ENCODE measurements at regions not wholly inside any gene's neighbourhood (a gene's known extent, or its start where the extent isn't known, plus 50 kb on each side); places are given as distances from the start of the nearest gene placed in this dataset.

DNA sequence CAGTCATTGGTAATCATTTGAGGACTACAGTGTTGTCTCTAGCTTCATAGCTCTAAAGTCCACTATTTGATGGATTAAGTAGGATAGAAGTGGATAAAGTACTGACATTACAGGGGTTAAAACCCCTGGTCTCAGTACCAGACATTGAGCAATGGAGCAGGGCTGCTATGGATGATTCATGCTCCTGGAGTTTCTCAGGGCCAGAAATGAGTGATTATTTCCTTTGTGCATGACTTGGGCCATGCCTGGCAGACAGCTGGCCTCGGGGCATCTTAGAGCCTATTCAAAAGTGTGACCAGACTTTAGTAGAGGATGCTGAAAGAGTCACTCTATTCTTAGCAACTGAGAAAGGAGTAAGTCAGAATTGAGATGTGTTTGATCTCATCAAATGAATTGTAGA lies 350.7 kb upstream of the TLE4 start:
- intact Hi-C loops (cut with micrococcal nuclease; ENCODE audit: unreplicated experiment): no loop called here
- no peaks in the 10 kb centered on the region for H3K4me1 Mint-ChIP-seq (ENCODE audit: low read depth, unreplicated experiment)
- H3K36me3 Mint-ChIP-seq (ENCODE audit: insufficient read depth, unreplicated experiment): no peaks in the 10 kb centered on the region
- H3K9me3 Mint-ChIP-seq (ENCODE audit: low read depth, unreplicated experiment): peaks cover 2% of the 10 kb centered on the region
- TF ChIP-seq, protein P1, sequence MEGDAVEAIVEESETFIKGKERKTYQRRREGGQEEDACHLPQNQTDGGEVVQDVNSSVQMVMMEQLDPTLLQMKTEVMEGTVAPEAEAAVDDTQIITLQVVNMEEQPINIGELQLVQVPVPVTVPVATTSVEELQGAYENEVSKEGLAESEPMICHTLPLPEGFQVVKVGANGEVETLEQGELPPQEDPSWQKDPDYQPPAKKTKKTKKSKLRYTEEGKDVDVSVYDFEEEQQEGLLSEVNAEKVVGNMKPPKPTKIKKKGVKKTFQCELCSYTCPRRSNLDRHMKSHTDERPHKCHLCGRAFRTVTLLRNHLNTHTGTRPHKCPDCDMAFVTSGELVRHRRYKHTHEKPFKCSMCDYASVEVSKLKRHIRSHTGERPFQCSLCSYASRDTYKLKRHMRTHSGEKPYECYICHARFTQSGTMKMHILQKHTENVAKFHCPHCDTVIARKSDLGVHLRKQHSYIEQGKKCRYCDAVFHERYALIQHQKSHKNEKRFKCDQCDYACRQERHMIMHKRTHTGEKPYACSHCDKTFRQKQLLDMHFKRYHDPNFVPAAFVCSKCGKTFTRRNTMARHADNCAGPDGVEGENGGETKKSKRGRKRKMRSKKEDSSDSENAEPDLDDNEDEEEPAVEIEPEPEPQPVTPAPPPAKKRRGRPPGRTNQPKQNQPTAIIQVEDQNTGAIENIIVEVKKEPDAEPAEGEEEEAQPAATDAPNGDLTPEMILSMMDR (IDR thresholded peaks at IDR 0.05; ENCODE audit: unreplicated experiment): no peak
- no peak overlapping the region for H3K4me3 Mint-ChIP-seq (ENCODE audit: low read depth, unreplicated experiment)
- H3K27ac Mint-ChIP-seq (ENCODE audit: unreplicated experiment): no peak overlapping the region
- CTCF ChIA-PET: interaction anchor here (0.6 kb wide), 1 partner anchor 530 kb away, joined by 3 read pairs; no protein-coding TSS in a partner anchor
- no TSS peak for BruUV-seq (replicated peaks)
- no peaks in the 10 kb centered on the region for H3K27me3 Mint-ChIP-seq (ENCODE audit: unreplicated experiment)
- no peak for DNase-seq

DNA sequence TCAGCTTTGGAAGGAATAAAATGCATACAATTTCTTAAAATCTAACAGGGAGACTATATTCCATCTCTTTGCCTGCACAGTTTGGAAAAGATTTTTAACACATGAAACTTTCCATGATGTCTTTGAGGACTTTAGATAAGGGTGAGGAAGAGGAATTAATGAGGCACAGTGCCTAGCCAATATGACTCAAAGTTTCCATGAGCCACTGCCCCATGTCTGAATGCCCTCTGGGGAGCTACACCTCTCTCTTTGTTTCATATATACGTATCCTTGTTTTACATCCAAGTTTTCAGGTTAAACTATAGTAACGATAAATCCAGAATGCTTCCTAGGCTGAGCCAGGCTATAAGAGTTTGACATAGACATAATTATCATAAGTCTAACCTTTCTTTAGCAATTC lies 349.3 kb upstream of the TLE4 start:
- Mint-ChIP-seq H3K9me3 (ENCODE audit: low read depth, unreplicated experiment) (peaks cover 2% of the 10 kb centered on the region), H3K36me3 (ENCODE audit: insufficient read depth, unreplicated experiment) (no peaks in the 10 kb centered on the region), H3K4me3 (ENCODE audit: low read depth, unreplicated experiment) (no peak overlapping the region), H3K27me3 (ENCODE audit: unreplicated experiment) (no peaks in the 10 kb centered on the region), H3K4me1 (ENCODE audit: low read depth, unreplicated experiment) (no peaks in the 10 kb centered on the region), H3K27ac (ENCODE audit: unreplicated experiment) (no peak overlapping the region)
- TF ChIP-seq, protein P1 (IDR thresholded peaks at IDR 0.05; ENCODE audit: unreplicated experiment): no peak
- DNase-seq: no peak
- no TSS peak for BruUV-seq (replicated peaks)
- CTCF ChIA-PET: no interaction called here
- intact Hi-C loops (cut with micrococcal nuclease; ENCODE audit: unreplicated experiment): no loop called here

DNA sequence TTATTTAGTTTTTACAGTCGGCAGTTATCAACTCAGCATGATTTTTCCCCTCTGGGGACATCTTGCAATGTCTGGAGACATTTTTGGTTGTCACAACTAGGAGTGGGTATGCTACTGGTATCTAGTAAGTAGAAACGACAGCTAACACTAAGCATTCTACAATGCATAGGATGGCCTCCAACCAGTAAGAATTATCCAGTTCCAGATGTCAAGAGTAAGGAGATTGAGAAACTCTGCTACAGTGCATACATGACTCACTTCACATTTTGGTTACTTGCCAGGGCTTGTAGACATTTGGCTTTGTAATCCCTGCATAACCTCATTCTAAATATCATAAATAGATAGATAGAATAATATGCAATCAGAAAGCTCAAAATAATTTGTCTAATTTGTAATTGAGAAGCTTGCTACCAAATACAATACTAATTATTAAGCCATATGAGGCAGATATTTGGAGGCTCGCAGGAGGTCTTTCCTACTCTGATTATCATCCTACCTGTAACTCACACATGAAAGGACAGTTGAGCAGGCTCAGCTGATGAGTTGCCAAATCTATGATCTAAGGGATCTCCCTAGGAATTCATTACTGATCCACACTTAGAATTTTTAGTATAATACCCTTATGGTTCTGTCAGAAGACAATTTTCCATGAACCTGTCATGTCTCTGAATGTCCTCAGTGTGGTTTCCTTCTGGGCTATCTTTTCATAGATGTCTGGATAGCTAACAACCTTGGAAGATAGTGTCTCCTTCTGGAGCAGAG lies 346.9 kb upstream of the TLE4 start:
- H3K4me1 Mint-ChIP-seq (ENCODE audit: low read depth, unreplicated experiment): no peaks in the 10 kb centered on the region
- no TSS peak for BruUV-seq (replicated peaks)
- no peak overlapping the region for H3K27ac Mint-ChIP-seq (ENCODE audit: unreplicated experiment)
- no peak overlapping the region for H3K4me3 Mint-ChIP-seq (ENCODE audit: low read depth, unreplicated experiment)
- no peaks in the 10 kb centered on the region for H3K27me3 Mint-ChIP-seq (ENCODE audit: unreplicated experiment)
- no peaks in the 10 kb centered on the region for H3K36me3 Mint-ChIP-seq (ENCODE audit: insufficient read depth, unreplicated experiment)
- no peak for DNase-seq
- TF ChIP-seq, protein P1 (IDR thresholded peaks at IDR 0.05; ENCODE audit: unreplicated experiment): no peak
- CTCF ChIA-PET: no interaction called here
- peaks cover 5% of the 10 kb centered on the region for H3K9me3 Mint-ChIP-seq (ENCODE audit: low read depth, unreplicated experiment)
- intact Hi-C loops (cut with micrococcal nuclease; ENCODE audit: unreplicated experiment): no loop called here

DNA sequence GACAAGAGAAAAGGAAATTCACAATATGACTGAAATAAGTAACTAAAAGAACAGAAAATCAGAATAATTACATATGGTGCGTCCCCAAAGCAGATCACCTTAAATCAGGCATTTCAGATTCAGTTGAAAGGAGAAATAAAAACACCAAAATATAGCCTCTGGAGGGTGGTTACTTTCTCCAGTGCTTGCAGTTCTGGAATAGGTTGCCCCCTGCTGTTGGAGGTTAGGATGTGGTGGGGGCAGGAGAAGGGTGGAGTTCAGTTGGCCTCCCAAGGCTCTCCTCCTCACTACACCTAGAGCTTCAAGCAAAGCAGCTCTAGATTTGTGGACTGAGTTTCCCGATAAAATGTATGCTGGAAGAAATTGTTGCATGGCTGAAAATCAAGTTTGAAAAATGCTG lies 338.2 kb upstream of the TLE4 start:
- peaks cover 5% of the 10 kb centered on the region for H3K9me3 Mint-ChIP-seq (ENCODE audit: low read depth, unreplicated experiment)
- H3K4me3 Mint-ChIP-seq (ENCODE audit: low read depth, unreplicated experiment): no peak overlapping the region
- TF ChIP-seq, protein P1 (IDR thresholded peaks at IDR 0.05; ENCODE audit: unreplicated experiment): no peak
- BruUV-seq (replicated peaks): no TSS peak
- H3K27ac Mint-ChIP-seq (ENCODE audit: unreplicated experiment): no peak overlapping the region
- DNase-seq: no peak
- CTCF ChIA-PET: no interaction called here
- intact Hi-C loops (cut with micrococcal nuclease; ENCODE audit: unreplicated experiment): no loop called here
- no peaks in the 10 kb centered on the region for H3K27me3 Mint-ChIP-seq (ENCODE audit: unreplicated experiment)
- no peaks in the 10 kb centered on the region for H3K4me1 Mint-ChIP-seq (ENCODE audit: low read depth, unreplicated experiment)
- H3K36me3 Mint-ChIP-seq (ENCODE audit: insufficient read depth, unreplicated experiment): no peaks in the 10 kb centered on the region
